CD4-positive, alpha-beta T cell treated with Interleukin-2 at 100 ng/mL for 4 hours (primary cell): ENCODE measurements at regions not wholly inside any gene's neighbourhood (a gene's known extent, or its start where the extent isn't known, plus 50 kb on each side); places are given as distances from the start of the nearest gene placed in this dataset.

Experiments used
- DNase-seq: peaks from one replicate; pipeline ENCODE4 v3.0.0-alpha.2; 2020; ENCODE audit warnings: low spot score

- no peak for DNase-seq
Measured at GRCh38 chr22:44613196-44613595, 88.8 kb upstream of the PRR5 start.

- DNase-seq = no peak
Measured at GRCh38 chr22:44611880-44612496, 90.0 kb upstream of the PRR5 start.

- no peak for DNase-seq
Measured at GRCh38 chr22:44610071-44610470, 91.9 kb upstream of the PRR5 start.

GRCh38 chr22:44609400-44609988 lies 92.5 kb upstream of the PRR5 start:
- DNase-seq = no peak

- no peak for DNase-seq
Measured at GRCh38 chr22:44608597-44609399, 93.2 kb upstream of the PRR5 start.

- DNase-seq = no peak
Measured at GRCh38 chr22:44606126-44606525, 95.9 kb upstream of the PRR5 start.

- DNase-seq = no peak
Measured at GRCh38 chr22:44605486-44605885, 96.5 kb upstream of the PRR5 start.

- DNase-seq = no peak
Measured at GRCh38 chr22:44604991-44605390, 97.0 kb upstream of the PRR5 start.

GRCh38 chr22:44604455-44604854 lies 97.5 kb upstream of the PRR5 start:
- DNase-seq = no peak

GRCh38 chr22:44603767-44604166 lies 98.2 kb upstream of the PRR5 start:
- DNase-seq = no peak

- DNase-seq = no peak
Measured at GRCh38 chr22:44601725-44602124, 100.3 kb upstream of the PRR5 start.

- no peak for DNase-seq
Measured at GRCh38 chr22:44601189-44601588, 100.8 kb upstream of the PRR5 start.

- no peak for DNase-seq
Measured at GRCh38 chr22:44600207-44600785, 101.7 kb upstream of the PRR5 start.

GRCh38 chr22:44599500-44600140 lies 101.6 kb upstream of the RTL6 start:
- DNase-seq = no peak

- DNase-seq = no peak
Measured at GRCh38 chr22:44599084-44599483, 101.1 kb upstream of the RTL6 start.

GRCh38 chr22:44597616-44598015 lies 99.6 kb upstream of the RTL6 start:
- DNase-seq = no peak

GRCh38 chr22:44596396-44597125 lies 98.5 kb upstream of the RTL6 start:
- DNase-seq = no peak

GRCh38 chr22:44595841-44596341 lies 97.9 kb upstream of the RTL6 start:
- no peak for DNase-seq

GRCh38 chr22:44594951-44595350 lies 96.9 kb upstream of the RTL6 start:
- no peak for DNase-seq

GRCh38 chr22:44592824-44593148 lies 94.8 kb upstream of the RTL6 start:
- no peak for DNase-seq

- DNase-seq = no peak
Measured at GRCh38 chr22:44592126-44592823, 94.2 kb upstream of the RTL6 start.
